ENCODE measurements at regions not wholly inside any gene's neighbourhood (a gene's known extent, or its start where the extent isn't known, plus 50 kb on each side); places are given as distances from the start of the nearest gene placed in this dataset.

DNA sequence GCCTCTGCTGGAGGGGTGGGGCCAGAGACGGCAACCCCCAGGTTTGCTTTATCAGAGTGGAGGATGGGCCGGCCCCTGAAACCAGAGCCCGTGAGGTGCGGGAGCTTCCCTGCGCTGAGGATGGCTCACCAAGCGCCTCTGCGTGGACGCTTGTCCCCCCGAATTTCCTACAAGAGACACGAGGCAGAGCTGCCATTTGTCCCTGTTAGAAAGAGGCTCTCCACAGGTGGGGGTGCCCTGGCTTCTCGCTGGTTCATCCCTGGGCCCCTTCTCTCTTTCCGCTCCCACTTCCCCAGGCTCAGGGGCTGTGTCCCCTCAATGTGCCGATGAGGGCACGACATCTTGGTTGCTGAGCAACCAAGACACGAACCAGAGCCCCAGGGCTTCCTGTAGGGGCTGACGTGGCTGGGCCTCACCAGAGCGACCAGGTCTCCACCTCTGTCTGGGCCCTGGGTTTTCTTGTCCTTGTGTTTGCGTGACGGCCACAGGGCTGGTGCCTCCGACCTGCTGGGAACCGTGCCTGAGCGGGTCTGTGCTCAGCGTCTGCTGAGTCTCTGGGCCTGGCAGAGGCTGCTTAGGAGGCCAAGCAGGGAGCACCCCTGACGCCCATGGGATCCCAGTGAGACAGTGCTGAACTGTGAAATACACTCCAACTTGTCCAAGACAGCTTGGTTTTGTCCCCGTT, 119.6 kb upstream of the COL5A1 start:
- Histone ChIP-seq H3K4me1 (ENCODE audit: control insufficient read depth, insufficient read depth, low read length) (no peaks in the 10 kb centered on the region), H3K9me3 (ENCODE audit: control insufficient read depth, insufficient read depth, low read length) (no peaks in the 10 kb centered on the region), H3K4me3 (ENCODE audit: low read length) (no peak overlapping the region), H3K36me3 (ENCODE audit: control insufficient read depth, insufficient read depth, low read length) (no peaks in the 10 kb centered on the region), H3K27me3 (ENCODE audit: control insufficient read depth, insufficient read depth, low read length) (no peaks in the 10 kb centered on the region), H3K27ac (ENCODE audit: low read length) (no peak overlapping the region)
- Mint-ChIP-seq H3K27ac (no peak overlapping the region), H3K36me3 (no peaks in the 10 kb centered on the region), H3K4me3 (no peak overlapping the region), H3K27me3 (ENCODE audit: low read depth in 2 of 2) (peaks cover 1 to 6% of the 10 kb centered on the region in 2 donors), H3K9me3 (no peaks in the 10 kb centered on the region), H3K4me1 (no peaks in the 10 kb centered on the region)
- intact Hi-C loops (cut with micrococcal nuclease): no loop called here
- TF ChIP-seq, protein P1, sequence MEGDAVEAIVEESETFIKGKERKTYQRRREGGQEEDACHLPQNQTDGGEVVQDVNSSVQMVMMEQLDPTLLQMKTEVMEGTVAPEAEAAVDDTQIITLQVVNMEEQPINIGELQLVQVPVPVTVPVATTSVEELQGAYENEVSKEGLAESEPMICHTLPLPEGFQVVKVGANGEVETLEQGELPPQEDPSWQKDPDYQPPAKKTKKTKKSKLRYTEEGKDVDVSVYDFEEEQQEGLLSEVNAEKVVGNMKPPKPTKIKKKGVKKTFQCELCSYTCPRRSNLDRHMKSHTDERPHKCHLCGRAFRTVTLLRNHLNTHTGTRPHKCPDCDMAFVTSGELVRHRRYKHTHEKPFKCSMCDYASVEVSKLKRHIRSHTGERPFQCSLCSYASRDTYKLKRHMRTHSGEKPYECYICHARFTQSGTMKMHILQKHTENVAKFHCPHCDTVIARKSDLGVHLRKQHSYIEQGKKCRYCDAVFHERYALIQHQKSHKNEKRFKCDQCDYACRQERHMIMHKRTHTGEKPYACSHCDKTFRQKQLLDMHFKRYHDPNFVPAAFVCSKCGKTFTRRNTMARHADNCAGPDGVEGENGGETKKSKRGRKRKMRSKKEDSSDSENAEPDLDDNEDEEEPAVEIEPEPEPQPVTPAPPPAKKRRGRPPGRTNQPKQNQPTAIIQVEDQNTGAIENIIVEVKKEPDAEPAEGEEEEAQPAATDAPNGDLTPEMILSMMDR (IDR thresholded peaks at IDR 0.05): no peak
- no peak for ATAC-seq
- DNase-seq: no peak
- WGBS (ENCODE audit: insufficient coverage): 84% methylated on average over 25 of the region's 25 CpGs

GRCh38 chr9:134522502-134522848, 119.1 kb upstream of the COL5A1 start:
- DNase-seq: no peak
- ATAC-seq: no peak
- no peak overlapping the region for H3K4me3 ChIP-seq (ENCODE audit: low read length)
- H3K27ac ChIP-seq (ENCODE audit: low read length): no peak overlapping the region
- Mint-ChIP-seq H3K9me3 (no peaks in the 10 kb centered on the region), H3K27ac (no peak overlapping the region), H3K4me1 (no peaks in the 10 kb centered on the region), H3K27me3 (ENCODE audit: low read depth in 2 of 2) (peaks cover 4 to 9% of the 10 kb centered on the region in 2 donors), H3K36me3 (no peaks in the 10 kb centered on the region), H3K4me3 (no peak overlapping the region)
- TF ChIP-seq, protein P1 (IDR thresholded peaks at IDR 0.05): no peak
- H3K27me3 ChIP-seq (ENCODE audit: control insufficient read depth, insufficient read depth, low read length): no peaks in the 10 kb centered on the region
- H3K4me1 ChIP-seq (ENCODE audit: control insufficient read depth, insufficient read depth, low read length): no peaks in the 10 kb centered on the region
- intact Hi-C loops (cut with micrococcal nuclease): no loop called here
- H3K9me3 ChIP-seq (ENCODE audit: control insufficient read depth, insufficient read depth, low read length): no peaks in the 10 kb centered on the region
- 95% methylated on average over 7 of the region's 7 CpGs for WGBS (ENCODE audit: insufficient coverage)
- H3K36me3 ChIP-seq (ENCODE audit: control insufficient read depth, insufficient read depth, low read length): no peaks in the 10 kb centered on the region

GRCh38 chr9:134522976-134523375, 118.6 kb upstream of the COL5A1 start:
- Mint-ChIP-seq H3K27me3 (ENCODE audit: low read depth in 2 of 2) (peaks cover 4 to 9% of the 10 kb centered on the region in 2 donors), H3K9me3 (no peaks in the 10 kb centered on the region), H3K4me1 (no peaks in the 10 kb centered on the region), H3K27ac (no peak overlapping the region), H3K36me3 (no peaks in the 10 kb centered on the region), H3K4me3 (no peak overlapping the region)
- ATAC-seq (no peak), DNase-seq (no peak)
- intact Hi-C loops (cut with micrococcal nuclease): no loop called here
- WGBS (ENCODE audit: insufficient coverage): 87% methylated on average over 11 of the region's 11 CpGs
- Histone ChIP-seq H3K36me3 (ENCODE audit: control insufficient read depth, insufficient read depth, low read length) (no peaks in the 10 kb centered on the region), H3K9me3 (ENCODE audit: control insufficient read depth, insufficient read depth, low read length) (no peaks in the 10 kb centered on the region), H3K27ac (ENCODE audit: low read length) (no peak overlapping the region), H3K27me3 (ENCODE audit: control insufficient read depth, insufficient read depth, low read length) (no peaks in the 10 kb centered on the region), H3K4me3 (ENCODE audit: low read length) (no peak overlapping the region), H3K4me1 (ENCODE audit: control insufficient read depth, insufficient read depth, low read length) (no peaks in the 10 kb centered on the region)
- TF ChIP-seq, protein P1 (IDR thresholded peaks at IDR 0.05): no peak

All from natural killer cell (primary cell).